PFSK-1 (cell line): ENCODE measurements at regions not wholly inside any gene's neighbourhood (a gene's known extent, or its start where the extent isn't known, plus 50 kb on each side); places are given as distances from the start of the nearest gene placed in this dataset.

Experiments used
- FOXP2 ChIP-seq: optimal IDR thresholded peaks from 2 replicates; pipeline ENCODE3; 2011; ENCODE audit warnings: borderline replicate concordance, control low read depth, inconsistent platforms; ENCODE audit not compliant: insufficient read depth; ENCODE audit errors: extremely low read length, extremely low read depth
- POLR2AphosphoS5 ChIP-seq: IDR thresholded peaks from 2 replicates; pipeline ENCODE4 v1.6.1; 2012; ENCODE audit warnings: low read depth, mild to moderate bottlenecking, control low read depth, low read length, moderate library complexity
- SIN3A ChIP-seq: IDR thresholded peaks from 2 replicates; pipeline ENCODE4 v1.6.1; 2012; ENCODE audit warnings: mild to moderate bottlenecking, low read length, moderate library complexity, borderline replicate concordance; ENCODE audit not compliant: insufficient read depth
- TAF1 ChIP-seq: IDR thresholded peaks from 2 replicates; pipeline ENCODE4 v1.6.1; 2012; ENCODE audit warnings: low read length, control low read depth, borderline replicate concordance; ENCODE audit not compliant: insufficient read depth
- TF ChIP-seq, protein P1 (sequence below), 2 experiments: IDR thresholded peaks; 2 replicates each; pipeline versions ENCODE4 v1.6.1 to v1.8.0; 2011 to 2012; ENCODE audit warnings: low read depth in 2 of 2, low read length in 2 of 2, control low read depth in 1 of 2, inconsistent platforms in 1 of 2, mild to moderate bottlenecking in 1 of 2, moderate library complexity in 1 of 2; ENCODE audit not compliant: insufficient read depth in 1 of 2

DNA sequence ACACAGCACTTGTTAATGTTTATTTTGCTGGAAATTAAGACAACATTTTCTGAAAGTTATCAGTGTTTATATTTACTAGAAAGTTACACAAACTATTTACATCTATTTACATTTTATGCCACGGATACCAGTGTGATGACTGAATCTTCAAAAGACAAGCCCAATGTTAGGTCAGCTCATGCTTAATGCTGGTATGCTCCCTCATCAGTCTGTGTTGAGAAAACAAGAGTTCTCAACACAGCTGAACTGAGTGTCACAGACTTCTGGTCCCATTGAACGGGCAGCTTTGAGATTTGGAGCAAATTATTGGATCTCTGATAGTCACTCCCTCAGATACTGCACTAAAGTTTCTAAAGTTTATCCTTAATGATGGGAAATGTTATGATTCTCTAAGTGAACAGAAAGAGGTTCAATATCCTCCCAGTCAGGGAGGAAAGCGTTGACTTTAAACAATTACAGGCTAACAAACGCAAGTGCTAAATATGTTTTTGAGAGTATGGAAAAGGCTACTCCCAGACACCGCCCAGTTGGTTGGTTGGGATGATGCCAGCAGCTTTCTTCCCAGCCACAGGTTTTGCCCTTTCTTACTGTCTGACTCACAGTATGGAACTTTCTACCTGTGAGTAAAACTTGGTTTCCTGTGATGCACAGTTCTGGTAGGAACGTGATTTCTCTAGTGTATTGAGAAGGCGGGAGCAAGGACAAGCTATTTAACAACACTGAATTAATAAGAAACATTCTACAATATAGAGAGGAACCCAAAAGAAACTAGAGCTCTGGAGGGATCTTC, 1293.6 kb upstream of the TENM3 start:
- TF ChIP-seq FOXP2 (no peak), TAF1 (no peak), SIN3A (no peak), POLR2AphosphoS5 (no peak)
- TF ChIP-seq, protein P1, sequence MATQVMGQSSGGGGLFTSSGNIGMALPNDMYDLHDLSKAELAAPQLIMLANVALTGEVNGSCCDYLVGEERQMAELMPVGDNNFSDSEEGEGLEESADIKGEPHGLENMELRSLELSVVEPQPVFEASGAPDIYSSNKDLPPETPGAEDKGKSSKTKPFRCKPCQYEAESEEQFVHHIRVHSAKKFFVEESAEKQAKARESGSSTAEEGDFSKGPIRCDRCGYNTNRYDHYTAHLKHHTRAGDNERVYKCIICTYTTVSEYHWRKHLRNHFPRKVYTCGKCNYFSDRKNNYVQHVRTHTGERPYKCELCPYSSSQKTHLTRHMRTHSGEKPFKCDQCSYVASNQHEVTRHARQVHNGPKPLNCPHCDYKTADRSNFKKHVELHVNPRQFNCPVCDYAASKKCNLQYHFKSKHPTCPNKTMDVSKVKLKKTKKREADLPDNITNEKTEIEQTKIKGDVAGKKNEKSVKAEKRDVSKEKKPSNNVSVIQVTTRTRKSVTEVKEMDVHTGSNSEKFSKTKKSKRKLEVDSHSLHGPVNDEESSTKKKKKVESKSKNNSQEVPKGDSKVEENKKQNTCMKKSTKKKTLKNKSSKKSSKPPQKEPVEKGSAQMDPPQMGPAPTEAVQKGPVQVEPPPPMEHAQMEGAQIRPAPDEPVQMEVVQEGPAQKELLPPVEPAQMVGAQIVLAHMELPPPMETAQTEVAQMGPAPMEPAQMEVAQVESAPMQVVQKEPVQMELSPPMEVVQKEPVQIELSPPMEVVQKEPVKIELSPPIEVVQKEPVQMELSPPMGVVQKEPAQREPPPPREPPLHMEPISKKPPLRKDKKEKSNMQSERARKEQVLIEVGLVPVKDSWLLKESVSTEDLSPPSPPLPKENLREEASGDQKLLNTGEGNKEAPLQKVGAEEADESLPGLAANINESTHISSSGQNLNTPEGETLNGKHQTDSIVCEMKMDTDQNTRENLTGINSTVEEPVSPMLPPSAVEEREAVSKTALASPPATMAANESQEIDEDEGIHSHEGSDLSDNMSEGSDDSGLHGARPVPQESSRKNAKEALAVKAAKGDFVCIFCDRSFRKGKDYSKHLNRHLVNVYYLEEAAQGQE (IDR thresholded peaks at IDR 0.05; ENCODE audit: insufficient read depth in 1 of 2, low read depth in 2 of 2, low read length in 2 of 2): no peak

DNA sequence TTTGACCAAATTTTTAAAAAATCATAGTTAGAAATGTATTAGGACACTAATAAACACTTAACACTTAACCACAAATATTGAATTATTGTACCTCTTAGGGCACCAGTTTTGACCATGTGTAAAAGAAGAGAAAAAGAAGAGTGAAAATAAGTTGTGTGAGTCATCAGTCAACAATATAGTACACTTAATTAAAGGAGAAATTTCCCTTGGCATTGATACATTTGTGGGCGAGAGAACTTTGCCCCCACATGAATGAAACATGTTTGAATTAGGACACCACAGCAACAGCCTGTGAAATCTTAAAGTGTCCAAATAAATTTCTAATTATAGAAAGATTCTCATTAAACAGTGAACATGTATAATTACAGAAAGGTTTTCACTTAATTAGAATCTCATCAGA, 1292.8 kb upstream of the TENM3 start:
- TF ChIP-seq POLR2AphosphoS5 (no peak), SIN3A (no peak), FOXP2 (no peak), TAF1 (no peak)
- TF ChIP-seq, protein P1 (IDR thresholded peaks at IDR 0.05; ENCODE audit: insufficient read depth in 1 of 2, low read depth in 2 of 2, low read length in 2 of 2): no peak

DNA sequence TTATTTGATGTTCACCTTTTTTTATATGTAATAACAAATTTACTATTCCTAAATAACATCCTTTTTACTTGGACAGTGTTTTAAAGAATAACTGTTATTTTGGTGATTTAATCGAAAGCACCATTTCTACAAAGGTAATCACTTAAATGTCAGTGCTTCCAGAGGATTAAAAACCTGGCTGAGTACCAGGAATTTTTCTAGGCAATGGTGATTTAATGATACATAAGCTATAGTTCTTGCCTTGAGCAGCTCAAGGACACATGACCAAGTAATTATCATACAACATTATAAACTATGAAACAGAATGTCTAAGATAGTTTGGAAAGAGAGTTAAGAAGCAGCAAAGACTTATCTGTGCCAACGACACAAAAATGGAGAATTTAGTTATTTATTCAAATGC, 1291.9 kb upstream of the TENM3 start:
- no peak for TF ChIP-seq FOXP2
- TF ChIP-seq, protein P1 (IDR thresholded peaks at IDR 0.05; ENCODE audit: insufficient read depth in 1 of 2, low read depth in 2 of 2, low read length in 2 of 2): no peak
- TF ChIP-seq POLR2AphosphoS5: no peak
- TF ChIP-seq TAF1: no peak
- TF ChIP-seq SIN3A: no peak

DNA sequence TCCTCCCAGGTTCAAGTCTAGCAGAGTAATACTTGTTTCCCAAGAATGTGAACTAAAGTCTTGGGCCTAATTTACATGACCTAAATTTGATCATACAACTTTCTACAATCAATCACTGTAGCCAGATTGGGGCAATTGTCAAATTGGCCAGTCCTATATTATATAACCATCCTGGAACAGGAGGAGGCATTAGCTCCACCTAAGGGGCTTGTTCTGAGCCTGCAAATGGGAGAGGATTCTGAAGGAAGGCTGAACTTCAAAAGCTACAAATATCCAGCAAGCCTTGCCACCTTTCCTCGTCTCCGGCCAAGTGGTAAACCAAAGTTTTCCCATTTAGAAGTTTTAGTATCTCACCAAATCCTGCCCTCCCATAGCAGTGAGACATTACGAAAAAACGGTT, 1289.6 kb upstream of the TENM3 start:
- TF ChIP-seq SIN3A (no peak), TAF1 (no peak), POLR2AphosphoS5 (no peak), FOXP2 (no peak)
- TF ChIP-seq, protein P1 (IDR thresholded peaks at IDR 0.05; ENCODE audit: insufficient read depth in 1 of 2, low read depth in 2 of 2, low read length in 2 of 2): no peak

GRCh38 chr4:180960743-180961401, 1282.3 kb upstream of the TENM3 start:
- TF ChIP-seq TAF1 (no peak), POLR2AphosphoS5 (no peak), FOXP2 (no peak), SIN3A (no peak)
- TF ChIP-seq, protein P1 (IDR thresholded peaks at IDR 0.05; ENCODE audit: insufficient read depth in 1 of 2, low read depth in 2 of 2, low read length in 2 of 2): no peak
